ENCODE measurements at regions not wholly inside any gene's neighbourhood (a gene's known extent, or its start where the extent isn't known, plus 50 kb on each side); places are given as distances from the start of the nearest gene placed in this dataset.
"Not testable (repeated sequence)": the region's sequence is repeated elsewhere in the genome, so short reads cannot be mapped to it uniquely, and the experiment has no call there.

GRCh38 chrX:125651426-125651825 is 331.8 kb downstream of the TEX13C start:
- H3K4me3 ChIP-seq (ENCODE audit: low read depth, low read length): no peak overlapping the region
- DNase-seq (ENCODE audit: low read depth): no peak
- TF ChIP-seq, protein P1, sequence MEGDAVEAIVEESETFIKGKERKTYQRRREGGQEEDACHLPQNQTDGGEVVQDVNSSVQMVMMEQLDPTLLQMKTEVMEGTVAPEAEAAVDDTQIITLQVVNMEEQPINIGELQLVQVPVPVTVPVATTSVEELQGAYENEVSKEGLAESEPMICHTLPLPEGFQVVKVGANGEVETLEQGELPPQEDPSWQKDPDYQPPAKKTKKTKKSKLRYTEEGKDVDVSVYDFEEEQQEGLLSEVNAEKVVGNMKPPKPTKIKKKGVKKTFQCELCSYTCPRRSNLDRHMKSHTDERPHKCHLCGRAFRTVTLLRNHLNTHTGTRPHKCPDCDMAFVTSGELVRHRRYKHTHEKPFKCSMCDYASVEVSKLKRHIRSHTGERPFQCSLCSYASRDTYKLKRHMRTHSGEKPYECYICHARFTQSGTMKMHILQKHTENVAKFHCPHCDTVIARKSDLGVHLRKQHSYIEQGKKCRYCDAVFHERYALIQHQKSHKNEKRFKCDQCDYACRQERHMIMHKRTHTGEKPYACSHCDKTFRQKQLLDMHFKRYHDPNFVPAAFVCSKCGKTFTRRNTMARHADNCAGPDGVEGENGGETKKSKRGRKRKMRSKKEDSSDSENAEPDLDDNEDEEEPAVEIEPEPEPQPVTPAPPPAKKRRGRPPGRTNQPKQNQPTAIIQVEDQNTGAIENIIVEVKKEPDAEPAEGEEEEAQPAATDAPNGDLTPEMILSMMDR (IDR thresholded peaks at IDR 0.05; ENCODE audit: low read depth, low read length, missing control alignments): no peak

- no peak for DNase-seq (ENCODE audit: low read depth)
- no peak overlapping the region for H3K4me3 ChIP-seq (ENCODE audit: low read depth, low read length)
- TF ChIP-seq, protein P1 (IDR thresholded peaks at IDR 0.05; ENCODE audit: low read depth, low read length, missing control alignments): no peak
These were observed 334.8 kb downstream of the TEX13C start for GRCh38 chrX:125654501-125654900.

GRCh38 chrX:125673758-125674157 is 354.1 kb downstream of the TEX13C start:
- TF ChIP-seq, protein P1 (IDR thresholded peaks at IDR 0.05; ENCODE audit: low read depth, low read length, missing control alignments): no peak
- no peak for DNase-seq (ENCODE audit: low read depth)
- H3K4me3 ChIP-seq (ENCODE audit: low read depth, low read length): no peak overlapping the region

DNA sequence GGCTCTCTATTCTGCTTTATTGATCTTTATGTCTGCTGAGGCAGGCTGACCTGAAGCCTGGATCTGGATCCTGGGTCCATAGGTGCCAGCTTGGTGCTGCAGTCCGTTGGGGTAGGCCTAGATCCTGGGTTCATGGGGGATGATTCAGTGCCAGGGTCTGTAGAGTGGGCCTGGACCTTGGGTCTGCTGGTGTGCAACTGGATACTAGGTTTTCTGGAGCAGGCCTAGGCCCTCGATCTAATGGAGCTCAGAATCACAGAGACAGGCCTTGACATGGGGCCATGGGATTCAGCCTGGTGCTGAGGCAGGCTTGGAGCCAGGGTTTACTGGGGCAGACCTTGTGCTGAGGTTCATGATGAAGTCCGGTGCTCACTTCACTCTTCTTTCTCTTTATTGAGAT is 358.6 kb downstream of the TEX13C start:
- DNase-seq (ENCODE audit: low read depth): no peak
- H3K4me3 ChIP-seq (ENCODE audit: low read depth, low read length): no peak overlapping the region
- TF ChIP-seq, protein P1 (IDR thresholded peaks at IDR 0.05; ENCODE audit: low read depth, low read length, missing control alignments): no peak

DNA sequence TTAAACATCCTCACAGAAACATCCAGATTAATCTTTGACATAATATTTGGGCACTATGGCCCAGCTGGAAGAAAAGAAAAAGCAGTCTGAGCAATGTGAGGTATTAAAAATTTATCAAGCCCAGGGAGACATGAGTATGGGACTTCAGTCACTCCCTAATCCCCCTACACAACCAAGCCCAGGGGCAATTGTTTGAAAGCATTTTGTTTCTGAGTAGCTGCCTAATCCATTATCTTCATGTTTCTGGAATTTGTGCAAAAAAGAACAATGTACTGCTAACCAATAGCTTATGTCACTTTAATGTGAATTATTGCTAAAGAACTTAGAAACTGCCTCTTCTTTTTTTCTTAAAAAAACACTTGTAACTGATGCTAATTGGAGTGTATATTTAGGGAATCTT is 360.7 kb downstream of the TEX13C start:
- H3K4me3 ChIP-seq (ENCODE audit: low read depth, low read length): no peak overlapping the region
- DNase-seq (ENCODE audit: low read depth): no peak
- TF ChIP-seq, protein P1 (IDR thresholded peaks at IDR 0.05; ENCODE audit: low read depth, low read length, missing control alignments): no peak

DNA sequence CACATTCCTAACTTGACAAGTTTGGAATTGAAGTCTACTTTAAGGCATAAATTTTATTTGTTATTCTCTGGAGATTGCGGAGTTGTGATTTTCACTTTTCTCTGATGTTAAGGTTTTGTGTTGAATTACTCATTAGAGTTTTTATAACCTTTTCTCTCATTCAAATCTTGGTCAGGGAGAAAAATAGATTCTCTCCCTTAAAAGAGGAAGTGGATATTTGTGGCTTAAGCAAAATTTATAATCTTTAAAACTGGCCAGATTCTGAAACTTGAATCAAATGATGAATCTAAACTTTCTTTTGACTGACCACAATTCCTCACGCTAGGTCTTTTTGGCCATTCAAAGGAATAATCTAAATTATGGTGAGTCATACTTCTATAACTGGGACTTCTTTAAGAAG is 361.4 kb downstream of the TEX13C start:
- no peak for DNase-seq (ENCODE audit: low read depth)
- H3K4me3 ChIP-seq (ENCODE audit: low read depth, low read length): no peak overlapping the region
- TF ChIP-seq, protein P1 (IDR thresholded peaks at IDR 0.05; ENCODE audit: low read depth, low read length, missing control alignments): no peak

- H3K4me3 ChIP-seq (ENCODE audit: low read depth, low read length): no peak overlapping the region
- TF ChIP-seq, protein P1 (IDR thresholded peaks at IDR 0.05; ENCODE audit: low read depth, low read length, missing control alignments): no peak
- no peak for DNase-seq (ENCODE audit: low read depth)
These were observed 361.8 kb downstream of the TEX13C start for GRCh38 chrX:125681507-125681906.

- H3K4me3 ChIP-seq (ENCODE audit: low read depth, low read length); DNase-seq (ENCODE audit: low read depth): not testable (repeated sequence)
These were observed 370.9 kb downstream of the TEX13C start for GRCh38 chrX:125690522-125690921.
